Keratinocyte (primary cell): ENCODE measurements at regions not wholly inside any gene's neighbourhood (a gene's known extent, or its start where the extent isn't known, plus 50 kb on each side); places are given as distances from the start of the nearest gene placed in this dataset.

Experiments used
- DNase-seq: peaks from one replicate; pipeline ENCODE4 v3.0.0-alpha.2; 2011; ENCODE audit warnings: low read depth, missing footprints, low spot score
- FAIRE-seq: peaks from 2 replicates; lab custom pipeline; 2011; peaks lifted over from hg19 to GRCh38; lab: Jason Lieb, UNC
- H2AFZ ChIP-seq: 2 replicates; pipeline ENCODE4 v1.6.0; 2012; ENCODE audit warnings: low read length, control low read depth, inconsistent platforms; ENCODE audit not compliant: control insufficient read depth
- H3K27ac ChIP-seq: 2 replicates; pipeline ENCODE4 v1.5.1; 2011; ENCODE audit warnings: low read length; ENCODE audit not compliant: control insufficient read depth, insufficient read depth
- H3K27me3 ChIP-seq: 3 replicates; pipeline ENCODE4 v1.6.0; 2011; ENCODE audit warnings: low read length; ENCODE audit not compliant: control insufficient read depth, insufficient read depth; ENCODE audit errors: extremely low read depth
- H3K36me3 ChIP-seq, 2 experiments: 2 replicates in 1 of 2; 3 replicates in 1 of 2; pipeline ENCODE4 v1.5.1; 2011; ENCODE audit warnings: low read length in 2 of 2, mild to moderate bottlenecking in 1 of 2; ENCODE audit not compliant: control insufficient read depth in 2 of 2, insufficient read depth in 2 of 2; ENCODE audit errors: extremely low read depth in 1 of 2
- H3K4me1 ChIP-seq: 3 replicates; pipeline ENCODE4 v1.5.1; 2011; ENCODE audit warnings: low read length; ENCODE audit not compliant: control insufficient read depth, insufficient read depth; ENCODE audit errors: extremely low read depth
- H3K4me2 ChIP-seq: 3 replicates; pipeline ENCODE4 v1.6.0; 2011; ENCODE audit warnings: low read depth, low read length; ENCODE audit not compliant: control insufficient read depth, insufficient read depth; ENCODE audit errors: extremely low read depth
- H3K4me3 ChIP-seq, 3 experiments: fragments of 200-600 bp in 1 of 3; sonication (generic) in 1 of 3; 2 replicates in 2 of 3; 3 replicates in 1 of 3; pipeline ENCODE4 v1.5.1; 2011 to 2016; ENCODE audit warnings: low read length in 3 of 3, mild to moderate bottlenecking in 3 of 3, control low read depth in 2 of 3, inconsistent platforms in 1 of 3, low read depth in 1 of 3, mixed read lengths in 1 of 3, mixed run types in 1 of 3, moderate library complexity in 1 of 3; ENCODE audit not compliant: control insufficient read depth in 2 of 3, insufficient read depth in 2 of 3; ENCODE audit errors: extremely low read depth in 1 of 3
- H3K79me2 ChIP-seq: 2 replicates; pipeline ENCODE4 v1.6.0; 2012; ENCODE audit warnings: low read length; ENCODE audit not compliant: control insufficient read depth, insufficient read depth
- H3K9ac ChIP-seq: 3 replicates; pipeline ENCODE4 v1.6.0; 2011; ENCODE audit warnings: low read length; ENCODE audit not compliant: control insufficient read depth, insufficient read depth; ENCODE audit errors: extremely low read depth
- H3K9me1 ChIP-seq: 3 replicates; pipeline ENCODE4 v1.6.0; 2011; ENCODE audit warnings: low read length; ENCODE audit not compliant: control insufficient read depth, insufficient read depth; ENCODE audit errors: extremely low read depth
- H3K9me3 ChIP-seq: 2 replicates; pipeline ENCODE4 v1.5.1; 2012; ENCODE audit warnings: low read depth, low read length; ENCODE audit not compliant: control insufficient read depth
- H4K20me1 ChIP-seq: 3 replicates; pipeline ENCODE4 v1.6.0; 2011; ENCODE audit warnings: low read length; ENCODE audit not compliant: control insufficient read depth, insufficient read depth; ENCODE audit errors: extremely low read depth
- EZH2 ChIP-seq: IDR thresholded peaks from one replicate; pipeline ENCODE4 v1.6.1; 2012; ENCODE audit warnings: inconsistent platforms, mild to moderate bottlenecking, low read length, moderate library complexity
- dilution Hi-C: fragments of 300-500 bp; cut with MboI; formaldehyde crosslinking; loops from one replicate; pipeline ENCODE4 v1.7.0; 2020; ENCODE audit warnings: low sequenced_read_pairs; ENCODE audit not compliant: extremely low pct_ligation_motif_present
- TF ChIP-seq, protein P1 (sequence below), 3 experiments: IDR thresholded peaks in 1 of 3; conservative IDR thresholded peaks in 1 of 3; optimal IDR thresholded peaks in 1 of 3; 2 replicates in 2 of 3; 3 replicates in 1 of 3; pipeline versions ENCODE3 to v1.5.1; 2011; ENCODE audit warnings: low read length in 3 of 3, mild to moderate bottlenecking in 3 of 3, moderate library complexity in 2 of 3, control low read depth in 1 of 3, inconsistent platforms in 1 of 3; ENCODE audit not compliant: insufficient read depth in 2 of 3; ENCODE audit errors: extremely low read depth in 1 of 3

DNA sequence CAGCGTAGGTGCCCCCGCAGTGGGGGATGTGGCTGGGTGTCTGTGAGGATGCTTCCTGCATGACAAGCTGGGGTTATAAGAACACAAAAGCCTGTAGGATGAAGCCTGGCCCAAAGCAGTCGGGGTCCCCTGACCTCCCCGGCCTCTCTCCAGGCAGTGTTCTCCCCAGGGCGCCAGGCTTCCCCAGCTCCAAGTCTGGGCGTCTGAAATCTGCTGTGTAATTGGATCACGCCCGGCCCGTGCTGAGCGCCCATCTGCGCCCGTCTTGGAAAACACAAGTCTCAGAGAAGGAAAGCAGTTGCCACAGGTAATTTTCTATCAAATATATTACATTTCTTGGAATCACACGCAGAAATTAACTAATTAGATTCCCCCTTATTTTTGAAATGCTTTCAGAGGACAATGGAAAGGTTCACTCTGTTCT, 233.3 kb downstream of the CTTN start:
- FAIRE-seq = no peak
- no peaks in the 10 kb centered on the region for H3K36me3 ChIP-seq
- dilution Hi-C loops = no loop called here

DNA sequence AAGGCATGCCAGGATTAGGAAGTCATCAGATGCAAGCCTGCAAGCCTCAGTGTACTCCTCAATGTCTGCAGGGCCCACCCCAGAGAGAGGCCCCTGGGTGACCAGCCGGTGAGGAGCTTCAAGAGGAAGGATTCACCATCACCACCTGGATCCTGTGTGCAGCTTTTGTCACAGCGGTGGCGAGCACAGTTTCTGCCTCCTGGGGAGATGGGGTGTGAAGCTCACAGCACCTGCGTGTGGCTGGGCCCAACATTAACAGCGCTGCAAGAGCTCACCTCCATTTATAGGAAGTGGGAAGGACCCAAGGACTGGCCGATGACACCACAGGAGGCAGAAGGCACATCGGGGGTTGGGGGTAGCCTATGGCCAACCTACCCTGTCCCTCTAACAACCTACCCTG, 235.3 kb downstream of the CTTN start:
- TF ChIP-seq, protein P1, sequence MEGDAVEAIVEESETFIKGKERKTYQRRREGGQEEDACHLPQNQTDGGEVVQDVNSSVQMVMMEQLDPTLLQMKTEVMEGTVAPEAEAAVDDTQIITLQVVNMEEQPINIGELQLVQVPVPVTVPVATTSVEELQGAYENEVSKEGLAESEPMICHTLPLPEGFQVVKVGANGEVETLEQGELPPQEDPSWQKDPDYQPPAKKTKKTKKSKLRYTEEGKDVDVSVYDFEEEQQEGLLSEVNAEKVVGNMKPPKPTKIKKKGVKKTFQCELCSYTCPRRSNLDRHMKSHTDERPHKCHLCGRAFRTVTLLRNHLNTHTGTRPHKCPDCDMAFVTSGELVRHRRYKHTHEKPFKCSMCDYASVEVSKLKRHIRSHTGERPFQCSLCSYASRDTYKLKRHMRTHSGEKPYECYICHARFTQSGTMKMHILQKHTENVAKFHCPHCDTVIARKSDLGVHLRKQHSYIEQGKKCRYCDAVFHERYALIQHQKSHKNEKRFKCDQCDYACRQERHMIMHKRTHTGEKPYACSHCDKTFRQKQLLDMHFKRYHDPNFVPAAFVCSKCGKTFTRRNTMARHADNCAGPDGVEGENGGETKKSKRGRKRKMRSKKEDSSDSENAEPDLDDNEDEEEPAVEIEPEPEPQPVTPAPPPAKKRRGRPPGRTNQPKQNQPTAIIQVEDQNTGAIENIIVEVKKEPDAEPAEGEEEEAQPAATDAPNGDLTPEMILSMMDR (optimal IDR thresholded peaks at IDR 0.05 in 1 of 3, IDR thresholded peaks at IDR 0.05 in 1 of 3, conservative IDR thresholded peaks at IDR 0.05 in 1 of 3; ENCODE audit: extremely low read depth in 1 of 3, insufficient read depth in 2 of 3, low read length in 3 of 3) = no peak
- TF ChIP-seq EZH2 = no peak
- Histone ChIP-seq H3K9me3 (peaks cover 17% of the 10 kb centered on the region), H3K9ac (no peak overlapping the region), H3K27me3 (no peaks in the 10 kb centered on the region), H2AFZ (no peak overlapping the region), H3K36me3 (no peaks in the 10 kb centered on the region), H4K20me1 (no peaks in the 10 kb centered on the region), H3K27ac (no peak overlapping the region), H3K4me3 (no peak overlapping the region), H3K79me2 (no peaks in the 10 kb centered on the region), H3K4me2 (no peak overlapping the region), H3K4me1 (no peaks in the 10 kb centered on the region), H3K9me1 (no peaks in the 10 kb centered on the region)
- FAIRE-seq = no peak
- dilution Hi-C loops = no loop called here
- no peak for DNase-seq

More for the DNA sequence above, 233.3 kb downstream of the CTTN start:
- Histone ChIP-seq H3K4me3 (no peak overlapping the region), H3K9me3 (peaks cover 13% of the 10 kb centered on the region), H3K4me2 (no peak overlapping the region), H3K27ac (no peak overlapping the region), H4K20me1 (no peaks in the 10 kb centered on the region), H2AFZ (no peak overlapping the region), H3K9ac (no peak overlapping the region), H3K4me1 (no peaks in the 10 kb centered on the region), H3K27me3 (no peaks in the 10 kb centered on the region), H3K9me1 (no peaks in the 10 kb centered on the region), H3K79me2 (no peaks in the 10 kb centered on the region)
- DNase-seq = no peak
- no peak for TF ChIP-seq EZH2
- TF ChIP-seq, protein P1 (optimal IDR thresholded peaks at IDR 0.05 in 1 of 3, IDR thresholded peaks at IDR 0.05 in 1 of 3, conservative IDR thresholded peaks at IDR 0.05 in 1 of 3; ENCODE audit: extremely low read depth in 1 of 3, insufficient read depth in 2 of 3, low read length in 3 of 3) = no peak
